COR-L47 (cell line): ENCODE measurements at regions not wholly inside any gene's neighbourhood (a gene's known extent, or its start where the extent isn't known, plus 50 kb on each side); places are given as distances from the start of the nearest gene placed in this dataset.
A peak's percentile ranks its signal among the peaks of the same experiment; 100 is the strongest.

ENCODE experiments used
- DNase-seq: peaks from one replicate; lab custom pipeline; 2025; lab: John Stamatoyannopoulos, UW

DNA sequence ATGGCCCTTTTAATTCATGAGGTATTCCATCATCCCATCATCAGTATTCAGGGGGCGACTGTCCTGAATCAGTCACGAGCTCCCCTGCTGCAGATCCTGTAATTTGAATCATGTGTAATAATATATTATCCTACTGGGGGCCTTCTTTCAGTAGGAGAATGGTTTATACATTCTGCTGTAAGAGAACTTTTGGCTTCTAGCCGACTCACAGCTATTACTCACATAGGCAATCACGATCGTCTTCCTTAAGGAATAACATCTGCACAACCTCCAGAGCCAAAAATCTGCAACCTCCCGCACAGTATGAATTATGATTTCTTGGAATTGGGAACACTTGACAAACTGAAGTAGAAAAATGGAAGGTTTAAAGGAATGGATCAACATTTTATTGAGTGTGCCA, 343.0 kb downstream of the USP25 start:
- no peak for DNase-seq

- no peak for DNase-seq
Observed at GRCh38 chr21:16073586-16073985, 343.8 kb downstream of the USP25 start.

DNA sequence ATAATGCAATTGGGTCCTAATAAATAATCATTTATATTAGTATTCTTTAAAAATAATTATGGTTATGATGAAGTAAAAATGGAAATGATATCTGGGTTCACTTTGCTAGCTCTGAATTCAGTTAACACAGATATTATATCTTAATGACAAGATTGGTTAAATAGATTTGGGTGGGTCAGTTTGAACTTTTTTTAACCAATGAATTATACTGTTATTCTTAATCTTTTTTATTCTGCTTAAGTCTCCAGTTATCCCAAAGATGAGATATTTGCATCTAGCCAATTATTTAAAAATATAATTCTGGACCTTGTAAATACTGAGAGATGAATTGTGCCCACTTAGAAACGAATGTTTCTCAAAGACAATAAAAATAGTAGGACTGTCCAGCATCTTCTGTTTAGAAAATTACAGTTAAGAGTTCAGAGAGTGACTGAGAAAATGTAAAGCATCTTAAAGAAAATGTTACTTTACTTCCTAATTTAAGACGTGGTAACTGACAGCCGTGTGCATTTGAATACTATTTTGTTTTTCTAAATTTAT, 345.2 kb downstream of the USP25 start:
- no peak for DNase-seq

- DNase-seq, result no peak
Observed at GRCh38 chr21:16075649-16076282, 346.0 kb downstream of the USP25 start.

GRCh38 chr21:16076465-16076864, 346.7 kb downstream of the USP25 start:
- no peak for DNase-seq

GRCh38 chr21:16078382-16078781, 348.6 kb downstream of the USP25 start:
- DNase-seq, result no peak

- no peak for DNase-seq
Observed at GRCh38 chr21:16079830-16080229, 350.0 kb downstream of the USP25 start.

- DNase-seq, result no peak
Observed at GRCh38 chr21:16081304-16081703, 351.5 kb downstream of the USP25 start.

DNA sequence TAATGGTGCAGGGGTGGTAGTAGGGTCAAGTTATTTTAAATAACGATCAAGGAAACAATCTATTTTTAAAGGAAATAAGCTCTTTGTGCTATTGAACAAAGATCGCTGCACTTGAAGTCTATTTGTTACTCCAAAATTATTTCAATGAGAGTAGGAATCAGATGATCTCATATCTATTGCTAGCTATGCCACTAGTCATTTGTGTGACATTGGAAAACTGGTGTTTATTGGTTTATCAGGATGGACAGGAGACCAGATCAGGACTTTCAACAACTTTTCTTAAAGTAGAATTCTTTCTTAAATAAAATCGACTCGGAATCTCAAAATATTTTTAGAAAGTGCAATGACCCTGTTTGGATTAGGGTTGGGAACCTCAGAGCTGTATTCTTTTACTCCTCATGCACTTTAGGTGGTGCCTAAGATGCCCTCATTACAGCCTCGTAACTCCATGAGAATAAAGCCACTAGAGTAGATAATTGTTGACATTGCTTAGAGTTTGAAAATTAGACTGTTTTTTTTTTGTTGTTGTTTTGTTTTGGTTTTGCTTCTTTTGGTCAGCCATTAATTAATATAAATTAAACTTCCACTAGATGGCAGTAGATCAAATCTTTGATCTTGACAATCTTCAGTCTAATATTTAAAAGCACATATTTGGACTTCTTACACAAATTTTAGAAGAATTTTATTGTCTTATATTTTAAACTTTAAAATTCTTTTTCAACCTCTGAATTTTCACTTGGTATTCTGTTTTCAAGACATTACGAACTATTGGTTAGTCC, 352.4 kb downstream of the USP25 start:
- peak; percentile 5 for DNase-seq

GRCh38 chr21:16084776-16085364, 355.1 kb downstream of the USP25 start:
- DNase-seq, result no peak

- DNase-seq, result no peak
Observed at GRCh38 chr21:16085421-16085820, 355.6 kb downstream of the USP25 start.

GRCh38 chr21:16086121-16086520, 356.3 kb downstream of the USP25 start:
- DNase-seq, result no peak

- no peak for DNase-seq
Observed at GRCh38 chr21:16086936-16087335, 357.2 kb downstream of the USP25 start.

DNA sequence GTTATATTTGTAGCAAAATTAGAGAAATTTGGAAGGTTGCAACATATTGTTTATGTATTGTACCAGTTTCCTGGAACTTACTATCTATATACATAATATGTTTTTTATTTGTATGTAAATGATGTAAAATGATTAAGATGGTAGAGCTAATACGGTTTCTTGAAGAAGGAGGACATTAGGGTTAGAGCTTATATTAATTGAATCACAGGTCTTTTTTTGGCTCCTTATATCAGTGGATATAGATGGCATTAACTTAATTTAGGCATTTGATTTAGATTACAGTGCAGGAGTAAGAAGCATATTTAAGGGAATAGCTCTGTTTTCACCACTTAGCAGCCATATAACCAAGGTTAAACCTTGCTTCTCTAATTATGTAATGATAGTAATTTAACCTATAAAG, 357.7 kb downstream of the USP25 start:
- no peak for DNase-seq

DNA sequence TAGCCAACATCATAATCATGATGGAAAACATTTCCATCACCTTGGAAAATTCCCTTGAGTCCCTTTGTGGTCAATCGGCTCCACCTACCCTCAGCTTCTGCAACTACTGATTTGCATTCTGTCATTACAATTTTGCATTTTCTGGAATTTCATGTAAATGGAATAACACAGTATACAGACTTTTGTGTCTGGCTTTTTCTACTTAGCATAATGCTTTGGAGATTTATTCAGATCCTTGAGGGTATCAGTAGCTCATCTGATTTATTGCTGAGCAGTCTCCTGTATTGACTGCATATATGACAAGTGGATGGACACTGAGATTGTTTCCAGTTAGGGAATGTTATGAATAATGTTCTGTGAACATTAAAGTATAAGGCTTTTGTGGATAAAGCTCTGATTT, 358.3 kb downstream of the USP25 start:
- no peak for DNase-seq

DNA sequence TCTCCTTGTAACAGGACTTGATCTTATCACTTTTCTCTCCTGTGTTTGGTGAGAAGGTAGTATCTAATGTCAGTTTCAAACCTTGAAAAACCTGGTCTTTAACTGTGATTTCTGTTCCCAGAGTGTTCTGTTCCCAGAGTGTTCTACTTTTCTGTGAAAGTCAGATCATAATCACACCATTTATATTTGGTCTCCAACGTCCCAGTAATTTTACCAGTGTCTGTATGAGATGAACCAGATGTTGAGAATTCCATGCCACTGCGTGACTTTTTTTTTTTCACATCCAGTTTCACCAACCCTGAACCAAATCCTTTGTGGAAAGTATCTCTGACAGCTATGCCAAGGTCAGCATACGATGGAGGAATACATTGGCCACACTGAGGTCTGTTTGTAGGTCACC, 365.2 kb downstream of the USP25 start:
- no peak for DNase-seq

DNA sequence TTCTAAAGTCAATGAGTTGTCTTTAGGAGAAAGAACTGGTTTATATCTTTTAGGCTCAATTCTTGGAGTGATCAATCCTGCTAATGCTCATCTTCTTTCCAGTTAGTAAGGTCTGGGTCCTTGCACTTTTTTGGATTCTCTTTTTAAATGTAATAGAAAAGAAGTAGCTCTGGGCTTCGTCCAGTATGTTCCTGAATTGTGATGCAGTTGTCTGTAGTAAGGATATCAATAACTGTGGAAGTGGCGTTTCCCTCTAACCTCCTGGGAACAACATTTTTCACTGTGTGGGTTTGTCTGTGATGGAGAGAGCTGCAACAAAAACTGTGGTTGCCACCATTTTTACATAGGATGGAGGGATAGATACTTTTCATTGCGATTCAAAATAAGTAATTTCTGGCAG, 367.2 kb downstream of the USP25 start:
- no peak for DNase-seq

- no peak for DNase-seq
Observed at GRCh38 chr21:16102113-16102512, 372.3 kb downstream of the USP25 start.

DNA sequence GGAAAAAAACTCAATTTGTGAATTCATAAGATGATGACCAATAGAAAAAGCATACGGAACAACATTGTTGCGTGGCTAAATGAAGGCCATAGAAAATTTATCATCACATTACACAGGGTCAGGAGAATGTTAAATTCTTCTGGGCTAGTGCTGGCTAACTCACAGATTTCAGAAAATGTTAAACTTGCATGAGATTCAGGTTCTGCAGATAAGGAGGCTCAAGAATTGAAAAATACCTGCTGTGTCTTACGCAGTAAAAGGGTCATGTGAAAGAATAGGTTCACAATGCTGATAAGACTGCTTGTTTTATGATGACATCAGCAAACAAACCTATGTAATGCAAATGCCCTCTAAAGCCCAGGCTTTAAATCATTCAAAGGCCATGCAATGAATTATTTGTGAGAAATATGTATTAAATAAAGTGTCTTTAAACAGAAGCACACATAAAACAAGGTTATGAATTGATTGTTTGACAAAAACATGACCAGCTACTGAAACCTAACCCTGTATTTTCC, 378.8 kb downstream of the USP25 start:
- no peak for DNase-seq

- DNase-seq, result no peak
Observed at GRCh38 chr21:16113052-16113715, 383.4 kb downstream of the USP25 start.

- DNase-seq, result no peak
Observed at GRCh38 chr21:16115461-16115860, 385.7 kb downstream of the USP25 start.

- no peak for DNase-seq
Observed at GRCh38 chr21:16116069-16116468, 386.3 kb downstream of the USP25 start.
